ENCODE measurements at regions not wholly inside any gene's neighbourhood (a gene's known extent, or its start where the extent isn't known, plus 50 kb on each side); places are given as distances from the start of the nearest gene placed in this dataset.

DNA sequence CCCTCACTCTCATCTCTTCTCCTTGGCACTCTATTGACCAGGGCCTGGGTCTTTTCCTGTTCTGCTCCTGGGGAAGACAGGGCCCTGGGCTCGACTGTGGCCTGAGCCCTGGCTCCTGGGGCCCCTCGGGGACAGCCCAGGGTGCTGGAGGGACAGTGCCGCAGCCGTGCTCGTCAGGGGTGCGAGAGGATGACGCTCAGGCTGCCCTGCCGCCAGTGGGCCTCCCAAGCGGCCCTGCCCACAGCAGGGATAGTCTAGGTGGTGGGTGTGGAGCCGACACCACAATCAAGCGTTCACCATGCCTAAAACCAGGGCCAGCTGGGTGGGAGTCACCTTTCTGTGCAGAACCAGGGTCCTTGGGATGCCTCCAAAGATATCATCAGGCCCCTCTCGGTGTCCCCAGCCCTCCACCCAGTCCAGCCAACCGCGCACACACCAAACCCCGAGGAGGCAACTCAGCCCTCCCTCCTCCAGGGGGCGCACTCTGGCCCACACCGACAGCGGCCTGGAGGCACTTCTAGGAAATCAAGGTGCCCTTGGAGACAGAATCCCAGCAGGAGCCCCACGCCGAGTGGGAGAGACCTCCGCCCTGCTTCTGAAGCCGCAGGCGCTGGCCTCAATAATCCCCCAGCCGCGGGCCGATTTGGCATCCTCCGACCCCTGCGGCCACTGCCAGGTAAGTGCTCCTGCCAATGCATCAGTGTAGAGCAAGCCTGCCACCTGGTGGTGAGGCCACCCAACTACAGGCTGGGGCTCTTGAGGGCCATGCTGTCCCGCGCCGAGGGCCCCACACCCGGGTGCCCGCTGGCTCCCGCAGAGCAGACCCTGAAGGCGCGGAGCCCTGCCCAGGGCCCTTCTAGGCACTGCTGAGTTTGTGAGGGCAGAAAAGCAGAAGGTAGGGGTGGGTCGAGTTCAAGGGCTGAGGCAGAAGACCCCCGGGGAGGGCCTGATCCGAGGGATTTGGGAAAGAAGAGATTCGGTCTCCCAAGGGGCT lies 496.4 kb downstream of the BUD13 start:
- no peak for DNase-seq

DNA sequence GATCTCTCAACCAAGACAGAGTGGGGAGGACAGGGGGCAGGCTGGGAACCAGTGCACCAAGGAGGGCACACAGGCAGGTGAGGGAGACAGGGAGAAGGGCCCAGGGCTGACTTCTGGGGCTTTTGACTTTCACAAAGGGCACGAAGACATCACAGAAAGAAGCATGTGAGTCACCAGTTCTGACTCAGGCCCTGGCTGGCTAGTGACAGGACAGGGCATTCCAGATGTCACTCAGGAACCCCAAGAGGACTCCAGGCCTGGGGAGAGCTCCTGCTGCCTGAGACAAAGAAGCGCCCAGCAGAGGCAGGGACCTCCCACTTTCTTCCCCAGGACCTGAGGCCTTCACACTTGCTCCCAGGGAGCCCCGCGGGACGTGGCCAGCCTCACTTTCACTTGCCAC lies 497.2 kb downstream of the BUD13 start:
- DNase-seq = no peak

DNA sequence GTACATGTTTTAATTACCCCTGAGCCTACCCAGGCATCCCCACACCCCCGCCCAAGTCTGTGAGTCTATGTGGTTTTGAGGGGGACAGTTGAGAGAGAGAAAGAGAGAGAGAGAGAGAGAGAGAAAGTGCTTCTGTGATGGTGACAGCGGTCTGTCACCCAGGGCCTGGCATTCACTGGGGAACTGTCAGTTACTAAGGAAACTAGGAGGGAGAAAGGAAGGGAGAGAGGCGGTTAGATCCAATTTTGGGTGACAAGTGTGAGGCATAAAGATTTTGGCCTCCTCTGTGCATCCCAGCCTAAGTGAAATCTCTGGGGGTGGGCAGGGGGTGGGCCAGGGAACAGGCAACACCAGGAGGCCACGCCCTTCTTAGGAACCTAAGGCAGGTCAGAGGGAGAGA lies 498.3 kb downstream of the BUD13 start:
- DNase-seq = no peak

GRCh38 chr11:116272181-116272789 lies 500.5 kb downstream of the BUD13 start:
- DNase-seq = no peak

- no peak for DNase-seq
Measured at GRCh38 chr11:116271479-116271878, 501.3 kb downstream of the BUD13 start.

- no peak for DNase-seq
Measured at GRCh38 chr11:116267146-116267545, 505.6 kb downstream of the BUD13 start.

- no peak for DNase-seq
Measured at GRCh38 chr11:116263770-116264169, 509.0 kb downstream of the BUD13 start.

DNA sequence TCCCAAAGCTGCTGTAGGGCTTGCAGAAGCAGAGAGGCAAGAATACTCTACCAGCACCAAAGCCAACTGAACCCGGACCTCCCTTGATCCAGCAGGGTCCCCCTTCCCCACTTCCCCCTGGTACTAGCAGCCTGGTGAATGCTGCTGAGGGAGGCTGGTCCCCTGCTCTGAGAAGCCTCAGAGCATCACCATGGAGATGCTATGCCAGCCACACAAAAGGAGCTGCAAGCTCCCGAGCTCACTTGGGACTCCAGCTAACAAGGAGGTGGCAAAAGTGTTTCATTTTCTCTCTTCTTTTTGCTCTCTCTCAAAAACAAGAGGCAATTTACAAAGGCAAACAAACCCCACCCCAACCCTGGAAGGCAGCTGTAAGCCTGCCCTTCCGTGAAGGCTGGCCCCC lies 509.8 kb downstream of the BUD13 start:
- DNase-seq = no peak

DNA sequence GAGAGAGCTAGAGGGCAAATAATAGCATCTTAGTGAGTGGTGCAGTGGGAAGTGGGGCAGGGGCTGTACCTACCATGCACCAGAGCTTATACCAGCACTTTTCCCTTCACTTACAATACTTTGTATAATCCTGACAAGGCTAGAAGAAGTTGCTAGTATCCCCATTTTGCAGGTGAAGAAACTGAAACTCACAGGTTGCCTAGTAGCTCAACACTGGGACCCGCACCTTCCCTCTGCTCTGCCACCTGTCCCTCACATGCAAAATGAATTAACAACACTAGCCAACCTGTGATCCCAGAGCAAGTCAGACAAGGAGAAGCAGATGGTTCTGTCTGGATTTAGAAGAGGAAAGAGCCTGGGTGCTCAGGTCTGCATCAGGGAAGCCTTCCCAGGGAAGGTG lies 510.4 kb downstream of the BUD13 start:
- no peak for DNase-seq

DNA sequence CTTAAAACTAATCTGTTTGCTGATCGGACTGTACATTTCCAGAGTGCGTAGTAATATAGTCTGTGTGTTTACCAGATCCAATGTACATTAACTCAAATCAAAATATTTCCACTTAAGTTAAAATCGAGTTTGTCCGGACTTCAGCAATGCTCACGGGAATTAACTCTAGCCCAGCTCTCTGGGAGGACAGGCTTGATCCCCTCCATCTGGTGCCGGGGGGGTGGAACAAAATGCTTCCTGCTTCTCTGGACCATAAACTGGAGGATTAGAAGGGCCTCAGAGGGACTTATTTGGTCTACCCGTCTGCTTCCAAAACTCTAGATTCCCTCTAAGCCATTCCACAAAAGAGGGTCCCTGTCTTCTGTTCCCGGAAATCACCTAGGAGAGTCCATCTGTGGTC lies 511.2 kb downstream of the BUD13 start:
- no peak for DNase-seq

GRCh38 chr11:116258821-116259220 lies 514.0 kb downstream of the BUD13 start:
- no peak for DNase-seq

GRCh38 chr11:116257883-116258282 lies 514.9 kb downstream of the BUD13 start:
- DNase-seq = no peak

DNA sequence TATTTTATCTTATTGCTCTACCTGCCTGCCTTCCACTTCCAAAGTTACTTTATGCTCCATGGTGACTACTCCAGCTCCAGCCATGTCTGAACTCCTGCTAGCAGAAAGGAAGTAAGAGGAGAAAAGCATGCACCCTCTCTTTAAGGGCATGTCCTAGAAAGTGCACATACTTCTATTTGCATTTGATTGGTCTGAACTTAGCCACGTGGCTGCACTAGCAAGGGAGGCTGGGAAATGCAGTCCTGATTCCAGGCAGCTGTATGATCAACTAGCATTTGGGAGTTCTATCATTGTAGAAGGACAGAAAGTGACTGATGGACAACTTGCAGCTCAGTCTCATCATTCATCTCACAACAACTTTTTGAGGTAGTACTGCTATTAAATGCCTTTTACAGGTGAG lies 515.7 kb downstream of the BUD13 start:
- no peak for DNase-seq

GRCh38 chr11:116256215-116256614 lies 516.6 kb downstream of the BUD13 start:
- DNase-seq = no peak

DNA sequence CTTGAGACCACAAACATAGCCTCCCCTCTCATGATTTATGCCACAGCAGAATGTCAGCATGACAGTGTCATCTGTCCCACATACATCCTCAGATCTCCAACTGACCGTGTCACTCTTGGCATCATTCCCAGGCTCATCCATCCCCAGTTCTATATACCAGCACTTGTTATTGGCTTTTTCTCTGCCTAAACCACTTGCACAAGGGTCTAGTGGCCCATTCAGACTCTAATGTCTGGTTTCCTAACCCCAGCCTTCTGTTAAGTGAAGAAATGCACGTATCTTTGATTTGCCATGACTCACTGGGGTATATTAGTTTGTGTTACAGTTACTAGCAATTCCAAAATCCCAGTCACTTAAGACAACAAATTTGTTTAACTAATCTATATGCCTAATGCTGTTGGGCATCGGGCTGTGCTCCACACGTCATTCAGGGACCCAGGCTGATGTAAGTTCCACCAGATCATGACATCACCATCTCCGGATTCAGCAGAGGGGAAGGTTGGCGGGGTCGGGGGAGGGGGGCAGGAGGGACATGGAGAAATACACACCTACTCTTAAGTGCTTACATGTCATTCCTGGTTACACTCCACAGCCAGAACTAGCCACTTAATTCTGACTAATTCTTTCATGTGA lies 517.4 kb downstream of the BUD13 start:
- no peak for DNase-seq

GRCh38 chr11:116250155-116250554 lies 522.6 kb downstream of the BUD13 start:
- no peak for DNase-seq

DNA sequence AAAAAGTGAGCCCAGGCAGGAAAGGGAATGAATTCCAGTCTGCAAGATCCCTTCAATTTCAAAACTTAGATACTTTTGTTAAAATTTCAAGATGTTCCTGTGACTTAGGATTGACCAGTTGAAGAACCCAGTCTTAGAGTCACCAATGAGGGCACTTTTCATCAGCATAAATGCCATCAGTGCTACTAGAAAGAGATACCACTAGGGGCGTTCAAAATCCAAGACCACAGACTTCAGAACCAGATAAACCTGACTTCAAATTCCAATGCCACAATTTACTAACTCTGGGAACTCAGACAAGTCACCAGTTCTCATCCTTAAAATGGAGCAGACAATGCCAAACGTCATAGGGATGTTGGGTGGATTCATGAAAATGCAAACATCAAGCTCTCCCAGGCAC lies 523.2 kb downstream of the BUD13 start:
- no peak for DNase-seq

GRCh38 chr11:116244889-116245288 lies 527.9 kb downstream of the BUD13 start:
- DNase-seq = no peak

DNA sequence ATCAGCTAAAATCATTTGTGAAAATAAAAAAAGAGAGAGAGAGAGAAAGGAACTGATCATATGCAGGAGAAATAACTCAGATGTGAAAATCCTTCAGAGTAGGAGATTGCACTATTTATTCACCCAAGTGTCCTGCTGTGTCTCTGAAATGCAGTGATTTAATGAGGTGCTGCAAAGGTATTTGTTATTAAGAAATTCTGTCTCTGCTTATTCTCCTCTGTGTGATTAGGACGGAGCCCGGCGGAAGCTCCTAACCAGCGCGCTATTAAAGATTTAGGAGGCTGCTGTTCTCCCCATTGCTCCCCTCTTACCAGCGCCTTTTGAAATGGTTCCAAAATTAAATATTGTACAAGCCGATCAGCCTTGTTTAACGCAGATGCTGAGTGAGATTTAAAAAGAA lies 528.3 kb downstream of the BUD13 start:
- DNase-seq = no peak

DNA sequence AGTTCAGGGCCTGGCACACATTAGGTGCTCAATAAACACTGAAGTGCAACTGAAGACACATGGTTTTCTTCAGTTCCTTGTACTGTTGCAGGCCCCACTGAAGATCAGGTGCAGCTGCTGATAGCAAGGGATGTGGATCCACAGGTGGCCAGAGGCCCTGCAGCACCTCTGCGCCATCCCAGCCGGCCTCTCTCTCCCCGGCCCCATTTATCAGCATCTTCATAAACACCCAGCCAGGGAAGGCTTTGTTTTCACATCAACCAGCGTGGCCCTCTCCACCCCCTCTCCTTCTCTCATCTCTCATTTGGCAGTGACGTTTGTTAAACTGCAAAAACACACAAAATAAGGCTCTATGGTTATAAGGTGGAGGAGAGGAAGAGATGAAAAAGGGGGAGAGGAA lies 528.8 kb downstream of the BUD13 start:
- no peak for DNase-seq

DNA sequence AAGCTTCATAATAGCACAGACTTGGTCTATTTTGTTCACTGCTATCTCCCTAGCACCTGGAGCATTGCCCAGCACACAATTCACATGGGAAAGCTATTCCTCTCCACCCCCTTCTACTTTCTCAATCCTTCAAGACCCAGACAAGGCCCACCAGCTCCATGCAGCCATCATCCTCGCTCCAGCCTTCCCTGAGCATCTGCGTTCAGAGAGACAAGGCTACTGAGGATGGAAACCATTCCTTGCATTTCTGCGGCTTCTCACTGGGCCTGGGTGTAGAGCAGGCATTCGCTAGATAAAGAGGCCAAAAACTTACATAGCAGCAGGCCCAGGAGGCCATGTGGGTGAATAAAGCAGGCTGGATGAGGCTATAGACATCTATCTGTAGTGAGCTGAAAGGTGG lies 530.8 kb downstream of the BUD13 start:
- no peak for DNase-seq

- no peak for DNase-seq
Measured at GRCh38 chr11:116240710-116241109, 532.1 kb downstream of the BUD13 start.

GRCh38 chr11:116239247-116239646 lies 533.5 kb downstream of the BUD13 start:
- no peak for DNase-seq

- no peak for DNase-seq
Measured at GRCh38 chr11:116234989-116235568, 537.7 kb downstream of the BUD13 start.
